ENCODE measurements at regions not wholly inside any gene's neighbourhood (a gene's known extent, or its start where the extent isn't known, plus 50 kb on each side); places are given as distances from the start of the nearest gene placed in this dataset.

DNA sequence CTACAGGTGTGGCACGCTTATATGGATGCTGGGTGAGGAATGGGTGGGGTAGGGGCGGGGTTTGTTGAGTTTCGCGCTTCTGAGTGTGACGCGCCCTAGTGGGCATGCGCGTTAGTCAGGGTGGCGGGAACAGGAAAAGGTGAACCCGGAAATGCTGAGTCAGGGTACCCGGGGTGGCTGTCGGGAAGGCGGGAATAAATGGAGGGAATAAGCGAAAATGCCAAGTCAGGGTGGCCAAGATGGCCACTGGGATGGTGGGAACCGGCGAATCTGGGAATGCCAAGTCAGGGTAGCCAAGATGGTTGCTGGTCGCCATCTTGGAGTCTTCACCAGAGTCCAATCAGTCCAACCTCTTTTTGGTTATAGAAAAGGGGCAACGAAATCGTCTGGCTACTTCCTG lies 585.0 kb downstream of the SUCLG1 start:
- TF ChIP-seq YY1 (IDR thresholded peaks at IDR 0.05; ENCODE audit: insufficient read depth, insufficient read length) (no peak), ZNF274 (IDR thresholded peaks at IDR 0.05; ENCODE audit: low read depth, low read length) (no peak)

Data from NT2/D1 (cell line).